H1 (cell line): ENCODE measurements at regions not wholly inside any gene's neighbourhood (a gene's known extent, or its start where the extent isn't known, plus 50 kb on each side); places are given as distances from the start of the nearest gene placed in this dataset.

Source experiments
- CTCF ChIP-seq, 3 experiments: IDR thresholded peaks; 1 replicate in 2 of 3; 2 replicates in 1 of 3; pipeline versions ENCODE4 v1.5.1 to v1.6.1; 2011; ENCODE audit warnings: low read length in 3 of 3, mild to moderate bottlenecking in 3 of 3, inconsistent platforms in 2 of 3, low read depth in 1 of 3, moderate library complexity in 1 of 3; ENCODE audit not compliant: insufficient read depth in 1 of 3; ENCODE audit errors: control extremely low read depth in 1 of 3
- POLR2A ChIP-seq, 2 experiments: IDR thresholded peaks; 1 replicate in 1 of 2; 2 replicates in 1 of 2; pipeline ENCODE4 v1.6.1; 2011; ENCODE audit warnings: low read depth in 2 of 2, low read length in 2 of 2, mild to moderate bottlenecking in 2 of 2; ENCODE audit errors: control extremely low read depth in 1 of 2
- SP2 ChIP-seq: IDR thresholded peaks from 2 replicates; pipeline ENCODE4 v1.6.1; 2012; ENCODE audit warnings: mild to moderate bottlenecking, low read length, inconsistent platforms

GRCh38 chr14:104367866-104368750 is 211.5 kb upstream of the C14orf180 start:
- TF ChIP-seq CTCF (IDR thresholded peaks at IDR 0.05; ENCODE audit: control extremely low read depth in 1 of 3, insufficient read depth in 1 of 3, low read depth in 1 of 3, low read length in 3 of 3) (no peak), POLR2A (IDR thresholded peaks at IDR 0.05; ENCODE audit: control extremely low read depth in 1 of 2, low read depth in 2 of 2, low read length in 2 of 2) (no peak), SP2 (no peak)
